ENCODE measurements at regions not wholly inside any gene's neighbourhood (a gene's known extent, or its start where the extent isn't known, plus 50 kb on each side); places are given as distances from the start of the nearest gene placed in this dataset.

DNA sequence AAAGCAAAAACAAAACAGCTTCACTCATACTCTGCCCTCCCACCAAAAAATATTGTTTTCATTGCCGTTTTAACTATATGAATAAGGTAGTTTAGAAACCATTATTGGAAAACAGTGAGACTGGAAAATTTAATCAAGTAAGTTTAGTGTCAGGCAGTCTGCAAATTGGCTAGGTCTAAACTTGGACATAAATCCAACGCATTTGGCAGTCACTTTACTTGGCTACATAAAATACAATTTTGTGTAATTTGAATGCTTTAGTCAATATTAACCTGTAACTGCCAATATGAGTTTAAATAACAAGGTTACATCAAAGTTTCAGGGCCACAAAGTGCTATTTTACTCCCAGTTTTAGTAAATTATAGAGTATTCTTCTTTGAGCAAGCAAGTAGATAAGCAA lies 202.3 kb upstream of the SLC38A2 start:
- POLR2A ChIA-PET (ENCODE audit: unreplicated experiment) = no interaction called here
- no peak overlapping the region for H2AK9ac ChIP-seq (replicated peaks; ENCODE audit: low read depth, low read length, poor library complexity)
- H2BK5ac ChIP-seq (ENCODE audit: low read depth, low read length, poor library complexity, severe bottlenecking) = no peak overlapping the region
- no TSS peak for BruUV-seq (replicated peaks)
- H3K4me2 ChIP-seq (ENCODE audit: low read depth, low read length) = no peak overlapping the region
- no peaks in the 10 kb centered on the region for H4K20me1 ChIP-seq (ENCODE audit: insufficient read depth, low read length)
- H2AK5ac ChIP-seq (ENCODE audit: low read depth, low read length) = no peak overlapping the region
- H3K79me1 ChIP-seq (ENCODE audit: low read depth in 1 of 2, low read length in 2 of 2) = no peaks in the 10 kb centered on the region
- dilution Hi-C loops (cut with HindIII; ENCODE audit: low sequenced_read_pairs, unreplicated experiment) (no loop called here), intact Hi-C loops (cut with micrococcal nuclease) (no loop called here), in situ Hi-C loops (cut with MboI; ENCODE audit: low sequenced_read_pairs) (no loop called here)
- H4K5ac ChIP-seq (ENCODE audit: low read depth, low read length) = no peak overlapping the region
- no peak overlapping the region for H3K23ac ChIP-seq (ENCODE audit: low read depth, low read length)
- no peaks in the 10 kb centered on the region for H3K4me1 ChIP-seq (ENCODE audit: control insufficient read depth, insufficient read depth, low read length)
- H3K36me3 ChIP-seq (ENCODE audit: control insufficient read depth, insufficient read depth, low read length) = no peaks in the 10 kb centered on the region
- ATAC-seq (ENCODE audit: low read depth) (no peak), DNase-seq (no peak)
- TF ChIP-seq MAZ (IDR thresholded peaks at IDR 0.05; ENCODE audit: borderline replicate concordance, low read depth, low read length) = no peak
- no peak for TF ChIP-seq BHLHE40 (IDR thresholded peaks at IDR 0.05; ENCODE audit: low read depth, low read length)
- no peak for TF ChIP-seq MXI1 (IDR thresholded peaks at IDR 0.05; ENCODE audit: borderline replicate concordance, low read depth, low read length)
- TF ChIP-seq NFE2L2 (IDR thresholded peaks at IDR 0.05; ENCODE audit: low read depth, low read length) = no peak
- TF ChIP-seq RCOR1 (IDR thresholded peaks at IDR 0.05; ENCODE audit: insufficient replicate concordance, low read length) = no peak
- TF ChIP-seq, protein P1, sequence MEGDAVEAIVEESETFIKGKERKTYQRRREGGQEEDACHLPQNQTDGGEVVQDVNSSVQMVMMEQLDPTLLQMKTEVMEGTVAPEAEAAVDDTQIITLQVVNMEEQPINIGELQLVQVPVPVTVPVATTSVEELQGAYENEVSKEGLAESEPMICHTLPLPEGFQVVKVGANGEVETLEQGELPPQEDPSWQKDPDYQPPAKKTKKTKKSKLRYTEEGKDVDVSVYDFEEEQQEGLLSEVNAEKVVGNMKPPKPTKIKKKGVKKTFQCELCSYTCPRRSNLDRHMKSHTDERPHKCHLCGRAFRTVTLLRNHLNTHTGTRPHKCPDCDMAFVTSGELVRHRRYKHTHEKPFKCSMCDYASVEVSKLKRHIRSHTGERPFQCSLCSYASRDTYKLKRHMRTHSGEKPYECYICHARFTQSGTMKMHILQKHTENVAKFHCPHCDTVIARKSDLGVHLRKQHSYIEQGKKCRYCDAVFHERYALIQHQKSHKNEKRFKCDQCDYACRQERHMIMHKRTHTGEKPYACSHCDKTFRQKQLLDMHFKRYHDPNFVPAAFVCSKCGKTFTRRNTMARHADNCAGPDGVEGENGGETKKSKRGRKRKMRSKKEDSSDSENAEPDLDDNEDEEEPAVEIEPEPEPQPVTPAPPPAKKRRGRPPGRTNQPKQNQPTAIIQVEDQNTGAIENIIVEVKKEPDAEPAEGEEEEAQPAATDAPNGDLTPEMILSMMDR (conservative IDR thresholded peaks at IDR 0.05; ENCODE audit: low read depth, low read length) = no peak
- no peak for TF ChIP-seq POLR2A (IDR thresholded peaks at IDR 0.05; ENCODE audit: low read depth, low read length)
- no peak for TF ChIP-seq SMC3 (IDR thresholded peaks at IDR 0.05; ENCODE audit: low read depth, low read length)
- TF ChIP-seq FOS (IDR thresholded peaks at IDR 0.05; ENCODE audit: low read depth, low read length) = no peak
- TF ChIP-seq RAD21 (IDR thresholded peaks at IDR 0.05; ENCODE audit: low read length) = no peak
- TF ChIP-seq, protein P2, sequence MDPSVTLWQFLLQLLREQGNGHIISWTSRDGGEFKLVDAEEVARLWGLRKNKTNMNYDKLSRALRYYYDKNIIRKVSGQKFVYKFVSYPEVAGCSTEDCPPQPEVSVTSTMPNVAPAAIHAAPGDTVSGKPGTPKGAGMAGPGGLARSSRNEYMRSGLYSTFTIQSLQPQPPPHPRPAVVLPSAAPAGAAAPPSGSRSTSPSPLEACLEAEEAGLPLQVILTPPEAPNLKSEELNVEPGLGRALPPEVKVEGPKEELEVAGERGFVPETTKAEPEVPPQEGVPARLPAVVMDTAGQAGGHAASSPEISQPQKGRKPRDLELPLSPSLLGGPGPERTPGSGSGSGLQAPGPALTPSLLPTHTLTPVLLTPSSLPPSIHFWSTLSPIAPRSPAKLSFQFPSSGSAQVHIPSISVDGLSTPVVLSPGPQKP (IDR thresholded peaks at IDR 0.05; ENCODE audit: borderline replicate concordance, low read depth, low read length) = no peak
- H4K8ac ChIP-seq (ENCODE audit: low read depth in 2 of 2, low read length in 2 of 2) = no peak overlapping the region
- no peak overlapping the region for H4K91ac ChIP-seq (ENCODE audit: insufficient read depth, low read depth, low read length)
- no CpG with 5 or more reads among the region's 2 CpGs for WGBS, 2 experiments (ENCODE audit: extremely low coverage in 2 of 2, insufficient read length in 1 of 2)
- no peak overlapping the region for H2BK15ac ChIP-seq (ENCODE audit: low read depth, low read length)
- CTCF ChIA-PET = no interaction called here
- no peak overlapping the region for H3K27ac ChIP-seq (ENCODE audit: insufficient read depth, low read length)
- H3K9ac ChIP-seq (ENCODE audit: low read depth, low read length) = no peak overlapping the region
- no peak overlapping the region for H3K56ac ChIP-seq (ENCODE audit: extremely low read depth, insufficient read depth, low read length)
- H3K27me3 ChIP-seq (ENCODE audit: control insufficient read depth, insufficient read depth, low read length) = no peaks in the 10 kb centered on the region
- H3K9me1 ChIP-seq (ENCODE audit: insufficient read depth, low read length) = no peaks in the 10 kb centered on the region
- H3K14ac ChIP-seq (replicated peaks; ENCODE audit: low read depth, low read length) = no peak overlapping the region
- H3K4me3 ChIP-seq (ENCODE audit: insufficient read depth, low read depth, low read length) = no peak overlapping the region
- no peaks in the 10 kb centered on the region for H3K9me3 ChIP-seq (ENCODE audit: control insufficient read depth, insufficient read depth, low read length)
- H2BK20ac ChIP-seq (ENCODE audit: low read depth, low read length) = no peak overlapping the region
- no peak overlapping the region for H2BK120ac ChIP-seq (ENCODE audit: low read depth, low read length)
- no peak overlapping the region for H3K4ac ChIP-seq (ENCODE audit: low read depth, low read length)
- no peak overlapping the region for H2AFZ ChIP-seq (replicated peaks; ENCODE audit: low read length, poor library complexity)
- no peak overlapping the region for H3K18ac ChIP-seq (ENCODE audit: low read depth, low read length)

Measured in IMR-90 (cell line).